Mammary epithelial cell (primary cell): ENCODE measurements at regions not wholly inside any gene's neighbourhood (a gene's known extent, or its start where the extent isn't known, plus 50 kb on each side); places are given as distances from the start of the nearest gene placed in this dataset.

Experiments used
- EZH2 ChIP-seq: IDR thresholded peaks from 2 replicates; pipeline ENCODE4 v1.6.1; 2012; ENCODE audit warnings: low read length, inconsistent platforms, borderline replicate concordance
- TF ChIP-seq, protein P1 (sequence below), 2 donors: IDR thresholded peaks in 1 of 2; conservative IDR thresholded peaks in 1 of 2; 2 replicates each; pipeline ENCODE4 v1.5.1; 2011 to 2012; ENCODE audit warnings: inconsistent platforms in 2 of 2, low read length in 2 of 2, mild to moderate bottlenecking in 2 of 2, control low read depth in 1 of 2, low read depth in 1 of 2; ENCODE audit not compliant: insufficient read depth in 1 of 2; ENCODE audit errors: extremely low read depth in 1 of 2

DNA sequence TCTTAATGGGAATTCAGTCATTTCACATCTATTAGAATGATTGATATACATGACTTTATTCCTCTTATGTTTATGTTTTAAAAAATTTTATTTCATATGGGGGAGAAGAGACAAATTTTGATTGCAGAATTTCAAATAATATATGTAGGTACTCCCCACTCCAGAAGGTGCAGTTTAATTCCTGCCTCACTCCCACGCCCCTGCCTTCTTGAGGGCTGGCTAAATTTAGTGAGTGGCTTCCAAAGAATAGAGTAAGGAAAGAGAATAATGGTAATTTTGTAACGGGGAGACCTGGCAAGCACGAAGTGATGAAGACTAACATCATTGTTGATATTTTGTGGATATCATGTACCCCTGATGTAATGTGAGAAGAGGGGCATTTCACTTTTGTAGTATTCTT lies 94.7 kb upstream of the FAM78B start:
- TF ChIP-seq EZH2 = no peak
- TF ChIP-seq, protein P1, sequence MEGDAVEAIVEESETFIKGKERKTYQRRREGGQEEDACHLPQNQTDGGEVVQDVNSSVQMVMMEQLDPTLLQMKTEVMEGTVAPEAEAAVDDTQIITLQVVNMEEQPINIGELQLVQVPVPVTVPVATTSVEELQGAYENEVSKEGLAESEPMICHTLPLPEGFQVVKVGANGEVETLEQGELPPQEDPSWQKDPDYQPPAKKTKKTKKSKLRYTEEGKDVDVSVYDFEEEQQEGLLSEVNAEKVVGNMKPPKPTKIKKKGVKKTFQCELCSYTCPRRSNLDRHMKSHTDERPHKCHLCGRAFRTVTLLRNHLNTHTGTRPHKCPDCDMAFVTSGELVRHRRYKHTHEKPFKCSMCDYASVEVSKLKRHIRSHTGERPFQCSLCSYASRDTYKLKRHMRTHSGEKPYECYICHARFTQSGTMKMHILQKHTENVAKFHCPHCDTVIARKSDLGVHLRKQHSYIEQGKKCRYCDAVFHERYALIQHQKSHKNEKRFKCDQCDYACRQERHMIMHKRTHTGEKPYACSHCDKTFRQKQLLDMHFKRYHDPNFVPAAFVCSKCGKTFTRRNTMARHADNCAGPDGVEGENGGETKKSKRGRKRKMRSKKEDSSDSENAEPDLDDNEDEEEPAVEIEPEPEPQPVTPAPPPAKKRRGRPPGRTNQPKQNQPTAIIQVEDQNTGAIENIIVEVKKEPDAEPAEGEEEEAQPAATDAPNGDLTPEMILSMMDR (conservative IDR thresholded peaks at IDR 0.05 in 1 of 2, IDR thresholded peaks at IDR 0.05 in 1 of 2; ENCODE audit: extremely low read depth in 1 of 2, insufficient read depth in 1 of 2, low read depth in 1 of 2, low read length in 2 of 2) = no peak
